Astrocyte (in vitro differentiated cells and primary cell): ENCODE measurements at regions not wholly inside any gene's neighbourhood (a gene's known extent, or its start where the extent isn't known, plus 50 kb on each side); places are given as distances from the start of the nearest gene placed in this dataset.

ENCODE experiments used
- EZH2 ChIP-seq: IDR thresholded peaks from 2 replicates; pipeline ENCODE4 v1.6.1; 2012; ENCODE audit warnings: mild to moderate bottlenecking, low read length, inconsistent platforms; ENCODE audit not compliant: insufficient read depth
- TF ChIP-seq, protein P1 (sequence below): IDR thresholded peaks from 2 replicates; pipeline ENCODE4 v1.5.1; 2011; ENCODE audit warnings: low read depth, mild to moderate bottlenecking, inconsistent platforms, low read length, moderate library complexity; ENCODE audit not compliant: insufficient read depth

DNA sequence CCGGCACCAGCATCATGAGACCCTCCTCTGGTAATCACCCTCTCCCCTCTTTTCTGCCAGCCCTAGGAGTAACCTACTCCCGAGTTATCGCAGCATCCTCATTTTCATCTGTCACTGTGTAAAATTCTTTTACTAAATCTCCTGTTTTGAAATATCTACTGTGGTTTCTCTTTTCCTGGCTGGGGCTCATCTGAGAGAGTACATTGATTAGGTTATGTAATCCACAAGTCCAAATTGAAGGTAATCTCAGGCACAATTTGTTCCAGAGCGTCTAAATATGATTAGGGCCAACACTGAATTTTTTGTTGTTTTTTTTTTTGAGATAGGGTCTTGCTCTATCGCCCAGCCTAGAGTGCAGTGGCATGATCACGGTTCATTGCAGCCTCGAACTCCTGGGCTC lies 142.4 kb downstream of the SMIM20 start:
- TF ChIP-seq EZH2: no peak
- TF ChIP-seq, protein P1, sequence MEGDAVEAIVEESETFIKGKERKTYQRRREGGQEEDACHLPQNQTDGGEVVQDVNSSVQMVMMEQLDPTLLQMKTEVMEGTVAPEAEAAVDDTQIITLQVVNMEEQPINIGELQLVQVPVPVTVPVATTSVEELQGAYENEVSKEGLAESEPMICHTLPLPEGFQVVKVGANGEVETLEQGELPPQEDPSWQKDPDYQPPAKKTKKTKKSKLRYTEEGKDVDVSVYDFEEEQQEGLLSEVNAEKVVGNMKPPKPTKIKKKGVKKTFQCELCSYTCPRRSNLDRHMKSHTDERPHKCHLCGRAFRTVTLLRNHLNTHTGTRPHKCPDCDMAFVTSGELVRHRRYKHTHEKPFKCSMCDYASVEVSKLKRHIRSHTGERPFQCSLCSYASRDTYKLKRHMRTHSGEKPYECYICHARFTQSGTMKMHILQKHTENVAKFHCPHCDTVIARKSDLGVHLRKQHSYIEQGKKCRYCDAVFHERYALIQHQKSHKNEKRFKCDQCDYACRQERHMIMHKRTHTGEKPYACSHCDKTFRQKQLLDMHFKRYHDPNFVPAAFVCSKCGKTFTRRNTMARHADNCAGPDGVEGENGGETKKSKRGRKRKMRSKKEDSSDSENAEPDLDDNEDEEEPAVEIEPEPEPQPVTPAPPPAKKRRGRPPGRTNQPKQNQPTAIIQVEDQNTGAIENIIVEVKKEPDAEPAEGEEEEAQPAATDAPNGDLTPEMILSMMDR: no peak
